K562 (cell line): ENCODE measurements at regions not wholly inside any gene's neighbourhood (a gene's known extent, or its start where the extent isn't known, plus 50 kb on each side); places are given as distances from the start of the nearest gene placed in this dataset.

Experiments
- ATAC-seq: fragments of 200-7000 bp; cut with Tn5 transposase; 3 replicates; pipeline ENCODE4 v1.9.1; 2020; ENCODE audit warnings: moderate library complexity
- BruUV-seq: library from RNA; stranded (reverse); fragments of 400-500 nt; replicated peaks from 2 replicates; lab custom pipeline; 2021; lab: Mats Ljungman, UMichigan
- CTCF ChIA-PET: fragments of 300-600 bp; formaldehyde crosslinking; extraction: SDS; loops from one replicate; lab custom pipeline; 2021; ENCODE audit warnings: low intra/inter-chr PET ratio; lab: Yijun Ruan, JAX
- POLR2A ChIA-PET: fragments of 300-600, 350-650 bp; sonication (Branson Sonifier 250); formaldehyde crosslinking; extraction: SDS; loops from one replicate; lab custom pipeline; 2021; ENCODE audit warnings: antibody characterized with exemption, inconsistent platforms; lab: Yijun Ruan, JAX
- DNase-seq, 4 experiments: peaks; one replicate each; pipeline versions ENCODE4 v3.0.0 to v3.0.0-alpha.2; 2011 to 2018; ENCODE audit warnings: low spot score in 3 of 4, mixed read lengths in 3 of 4; ENCODE audit errors: extremely low read depth in 1 of 4
- FAIRE-seq: peaks from 2 replicates; lab custom pipeline; 2011; peaks lifted over from hg19 to GRCh38; lab: Jason Lieb, UNC
- H2AFZ ChIP-seq: 2 replicates; pipeline ENCODE4 v1.6.0; 2011; ENCODE audit warnings: low read depth, low read length, control low read depth, inconsistent platforms
- H3K27ac ChIP-seq: fragments of 200-600 bp; 3 replicates; pipeline ENCODE4 v1.8.0; 2011; ENCODE audit warnings: low read depth, mild to moderate bottlenecking, control low read depth, inconsistent platforms, low read length, moderate library complexity, mixed read lengths; ENCODE audit errors: extremely low read depth
- H3K27me3 ChIP-seq, 2 experiments: fragments of 300-600 bp in 1 of 2; 2 replicates in 1 of 2; 3 replicates in 1 of 2; pipeline versions ENCODE4 v1.6.0 to v1.8.0; 2011; ENCODE audit warnings: inconsistent platforms in 2 of 2, low read length in 2 of 2, mild to moderate bottlenecking in 1 of 2, mixed read lengths in 1 of 2, moderate library complexity in 1 of 2; ENCODE audit not compliant: control insufficient read depth in 2 of 2, insufficient read depth in 2 of 2
- H3K36me3 ChIP-seq: fragments of 300-600 bp; 3 replicates; pipeline ENCODE4 v1.8.0; 2011; ENCODE audit warnings: mild to moderate bottlenecking, low read length, inconsistent platforms; ENCODE audit not compliant: control insufficient read depth, insufficient read depth
- H3K4me1 ChIP-seq, 2 experiments: fragments of 200-600 bp in 1 of 2; replicated peaks in 1 of 2; 2 replicates in 1 of 2; 3 replicates in 1 of 2; pipeline versions ENCODE4 v1.5.1 to v1.8.0; 2011; ENCODE audit warnings: inconsistent platforms in 2 of 2, low read length in 2 of 2, mild to moderate bottlenecking in 1 of 2, mixed read lengths in 1 of 2, moderate library complexity in 1 of 2; ENCODE audit not compliant: control insufficient read depth in 2 of 2, insufficient read depth in 2 of 2
- H3K4me2 ChIP-seq: 2 replicates; pipeline ENCODE4 v1.6.1; 2011; ENCODE audit warnings: low read length, control low read depth, inconsistent platforms, mixed read lengths; ENCODE audit not compliant: insufficient read depth
- H3K4me3 ChIP-seq: fragments of 200-600 bp; sonication (generic), shearing (Covaris generic); 2 replicates; pipeline ENCODE4 v1.5.1; 2016; ENCODE audit warnings: control low read depth, inconsistent platforms
- H3K79me2 ChIP-seq: fragments of 200-600 bp; 3 replicates; pipeline ENCODE4 v1.8.0; 2011; ENCODE audit warnings: low read length, inconsistent platforms; ENCODE audit not compliant: control insufficient read depth, insufficient read depth
- H3K9ac ChIP-seq, 2 experiments: 2 replicates each; pipeline versions ENCODE4 v1.6.0 to v1.6.1; 2011; ENCODE audit warnings: low read depth in 2 of 2, low read length in 2 of 2, control low read depth in 1 of 2, inconsistent platforms in 1 of 2, mild to moderate bottlenecking in 1 of 2, mixed read lengths in 1 of 2; ENCODE audit not compliant: insufficient read depth in 1 of 2
- H3K9me1 ChIP-seq: one replicate; pipeline ENCODE4 v1.6.0; 2011; ENCODE audit warnings: inconsistent platforms, mild to moderate bottlenecking, low read length, moderate library complexity; ENCODE audit not compliant: control insufficient read depth, insufficient read depth
- H3K9me3 ChIP-seq: replicated peaks from 2 replicates; pipeline ENCODE4 v1.5.1; 2011; ENCODE audit warnings: low read depth, low read length, inconsistent platforms; ENCODE audit not compliant: control insufficient read depth, insufficient read depth
- H4K20me1 ChIP-seq: replicated peaks from 2 replicates; pipeline ENCODE4 v1.6.1; 2011; ENCODE audit warnings: low read length, inconsistent platforms, mixed read lengths; ENCODE audit not compliant: control insufficient read depth, insufficient read depth
- CEBPG ChIP-seq, 3 experiments: fragments of 200-800 bp in 1 of 3; sonication (Bioruptor generic) in 1 of 3; sonication (generic) in 1 of 3; formaldehyde crosslinking in 1 of 3; IDR thresholded peaks in 2 of 3; conservative IDR thresholded peaks in 1 of 3; 2 replicates each; pipeline versions ENCODE4 v1.6.1 to v1.8.0; 2016 to 2022; ENCODE audit warnings: missing compliant biosample characterization in 2 of 3, missing genetic modification characterization in 2 of 3, mild to moderate bottlenecking in 1 of 3, missing genetic modification reagents in 1 of 3
- HDAC8 ChIP-seq: fragments of 450-650 bp; IDR thresholded peaks from 2 replicates; pipeline ENCODE4 v1.6.1; 2016; ENCODE audit warnings: mild to moderate bottlenecking, missing genetic modification characterization, moderate library complexity, missing compliant biosample characterization
- HINFP ChIP-seq: fragments of 450-650 bp; conservative IDR thresholded peaks from 2 replicates; pipeline ENCODE4 v1.6.1; 2016; ENCODE audit warnings: missing genetic modification characterization, low read depth, mild to moderate bottlenecking, control low read depth, missing compliant biosample characterization
- KAT2B ChIP-seq: IDR thresholded peaks from one replicate; pipeline ENCODE4 v1.6.1; 2012; ENCODE audit warnings: low read depth, mild to moderate bottlenecking, control low read depth, inconsistent platforms, low read length, moderate library complexity
- NR2C2 ChIP-seq, 2 experiments: fragments of 200-800 bp in 1 of 2; sonication (Bioruptor generic) in 1 of 2; sonication (generic) in 1 of 2; formaldehyde crosslinking in 1 of 2; IDR thresholded peaks; 2 replicates each; pipeline versions ENCODE4 v1.6.1 to v1.8.0; 2016 to 2022; ENCODE audit warnings: mild to moderate bottlenecking in 1 of 2, missing compliant biosample characterization in 1 of 2, missing genetic modification characterization in 1 of 2, missing genetic modification reagents in 1 of 2
- TRIM28 ChIP-seq: fragments of 450-650 bp; IDR thresholded peaks from 2 replicates; pipeline ENCODE4 v1.6.1; 2017
- ZNF717 ChIP-seq: fragments of 250-450 bp; sonication (Bioruptor Pico); IDR thresholded peaks from 2 replicates; pipeline ENCODE4 v1.5.0; 2021
- WGBS: fragments of 100-300 bp; shearing (Covaris generic); methylation state at CpG from one replicate; pipeline ENCODE4 v1.1.6; 2016; ENCODE audit warnings: low coverage, mixed read lengths; ENCODE audit not compliant: insufficient coverage; ENCODE audit errors: missing lambda C conversion rate; 5-methylcytosine and 5-hydroxymethylcytosine counted together
- in situ Hi-C: fragments of 300-500 bp; cut with MboI; formaldehyde crosslinking; loops from 4 replicates; pipeline ENCODE4 v1.15.0; 2018; ENCODE audit warnings: inconsistent platforms, mixed read lengths
- intact Hi-C: fragments of 100-400 bp; cut with micrococcal nuclease; formaldehyde crosslinking; loops from 2 replicates; pipeline ENCODE4 v1.14.2; 2022

GRCh38 chr17:53313746-53314145, 509.0 kb upstream of the KIF2B start (continued):
- TF ChIP-seq HINFP (no peak), KAT2B (no peak), ZNF717 (CRISPR knock-in tag) (no peak), NR2C2 (CRISPR knock-in tag; IDR thresholded peaks at IDR 0.05) (no peak), NR2C2 (tag; IDR thresholded peaks at IDR 0.05) (no peak)

GRCh38 chr17:53278466-53278865, 544.3 kb upstream of the KIF2B start:
- intact Hi-C loops (no loop called here), in situ Hi-C loops (no loop called here)
- 0% methylated on average over 1 of the region's 1 CpG for WGBS
- Histone ChIP-seq H3K4me2 (no peak overlapping the region), H3K79me2 (no peaks in the 10 kb centered on the region), H2AFZ (no peak overlapping the region), H3K36me3 (no peaks in the 10 kb centered on the region), H4K20me1 (no peaks in the 10 kb centered on the region), H3K27ac (no peak overlapping the region), H3K9me1 (no peaks in the 10 kb centered on the region), H3K9ac (no peak overlapping the region), H3K4me3 (no peak overlapping the region), H3K27me3 (no peaks in the 10 kb centered on the region), H3K9me3 (no peaks in the 10 kb centered on the region), H3K4me1 (no peaks in the 10 kb centered on the region)
- no peak for TF ChIP-seq HDAC8
- no peak for TF ChIP-seq CEBPG (CRISPR knock-in tag; IDR thresholded peaks at IDR 0.05)
- TF ChIP-seq CEBPG (tag; conservative IDR thresholded peaks at IDR 0.05 in 1 of 2, IDR thresholded peaks at IDR 0.05 in 1 of 2), result peak in 1 of 2 experiments; percentile 33; a peak in 1 of 4 replicates
- no peak for TF ChIP-seq TRIM28
- CTCF ChIA-PET, result no interaction called here
- BruUV-seq, result no TSS peak
- ATAC-seq, result no peak
- no peak for DNase-seq
- POLR2A ChIA-PET, result no interaction called here
- no peak for FAIRE-seq
